Vagina (tissue), 2 donors: ENCODE measurements at regions not wholly inside any gene's neighbourhood (a gene's known extent, or its start where the extent isn't known, plus 50 kb on each side); places are given as distances from the start of the nearest gene placed in this dataset.

Source experiments
- POLR2A ChIP-seq, 2 donors: fragments of 450-650 bp; IDR thresholded peaks; one replicate each; pipeline ENCODE4 v1.6.1; 2017; ENCODE audit warnings: antibody characterized with exemption in 2 of 2, mild to moderate bottlenecking in 2 of 2, moderate library complexity in 2 of 2
- POLR2AphosphoS5 ChIP-seq, 2 donors: sonication (generic); formaldehyde crosslinking; IDR thresholded peaks; one replicate each; pipeline ENCODE4 v1.9.0; 2017; ENCODE audit warnings: antibody characterized with exemption in 2 of 2, mild to moderate bottlenecking in 2 of 2, low read depth in 1 of 2; ENCODE audit not compliant: insufficient read depth in 1 of 2
- TF ChIP-seq, protein P1 (sequence below), 3 experiments: fragments of 450-650 bp in 2 of 3; fragments of 200-600 bp in 1 of 3; sonication (generic) in 1 of 3; IDR thresholded peaks; one replicate each; pipeline ENCODE4 v1.5.1; 2017 to 2019; ENCODE audit warnings: antibody characterized with exemption in 3 of 3, mild to moderate bottlenecking in 2 of 3, moderate library complexity in 2 of 3

DNA sequence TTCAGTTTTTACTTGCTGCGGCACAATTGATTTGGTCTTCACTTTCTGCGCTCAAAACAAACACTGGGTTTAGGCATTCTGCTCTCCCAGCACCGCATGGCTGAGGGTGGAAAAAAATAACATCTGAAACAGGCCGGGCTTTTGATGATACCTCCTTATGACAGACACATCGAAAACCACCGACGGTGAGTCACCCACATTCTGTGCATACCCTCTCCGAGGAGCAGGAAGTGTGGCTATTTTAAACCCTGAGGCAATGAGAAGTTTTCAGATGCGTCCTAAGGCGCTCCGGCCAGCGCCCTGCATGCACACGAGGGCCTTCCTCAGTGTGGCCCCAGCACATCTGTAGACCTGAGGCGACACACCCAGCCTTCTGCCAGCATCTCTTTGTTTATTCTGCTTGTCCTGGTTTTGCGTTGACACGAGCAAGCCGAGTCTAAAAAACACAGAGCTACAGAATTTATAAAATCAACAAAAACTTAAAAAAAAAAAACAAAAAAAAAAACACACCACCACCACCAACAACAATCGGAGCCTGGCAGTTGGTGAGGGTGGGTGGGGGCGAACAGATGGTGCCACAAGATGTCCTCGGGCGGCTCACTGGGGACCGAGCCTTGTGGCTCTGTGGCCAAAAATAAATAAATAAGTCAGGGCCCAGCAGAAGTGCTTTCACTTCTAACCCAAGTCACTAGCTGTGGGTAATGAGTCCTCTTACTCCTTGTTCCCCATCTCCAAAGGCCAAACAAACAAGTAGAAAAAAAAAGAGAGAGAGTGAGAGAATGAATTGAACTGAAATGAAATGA lies 162.6 kb upstream of the IRF2BP2 start:
- TF ChIP-seq POLR2AphosphoS5 (IDR thresholded peaks at IDR 0.05; ENCODE audit: insufficient read depth in 1 of 2, low read depth in 1 of 2), result peak in 1 of 2 donors; percentile 71
- TF ChIP-seq, protein P1, sequence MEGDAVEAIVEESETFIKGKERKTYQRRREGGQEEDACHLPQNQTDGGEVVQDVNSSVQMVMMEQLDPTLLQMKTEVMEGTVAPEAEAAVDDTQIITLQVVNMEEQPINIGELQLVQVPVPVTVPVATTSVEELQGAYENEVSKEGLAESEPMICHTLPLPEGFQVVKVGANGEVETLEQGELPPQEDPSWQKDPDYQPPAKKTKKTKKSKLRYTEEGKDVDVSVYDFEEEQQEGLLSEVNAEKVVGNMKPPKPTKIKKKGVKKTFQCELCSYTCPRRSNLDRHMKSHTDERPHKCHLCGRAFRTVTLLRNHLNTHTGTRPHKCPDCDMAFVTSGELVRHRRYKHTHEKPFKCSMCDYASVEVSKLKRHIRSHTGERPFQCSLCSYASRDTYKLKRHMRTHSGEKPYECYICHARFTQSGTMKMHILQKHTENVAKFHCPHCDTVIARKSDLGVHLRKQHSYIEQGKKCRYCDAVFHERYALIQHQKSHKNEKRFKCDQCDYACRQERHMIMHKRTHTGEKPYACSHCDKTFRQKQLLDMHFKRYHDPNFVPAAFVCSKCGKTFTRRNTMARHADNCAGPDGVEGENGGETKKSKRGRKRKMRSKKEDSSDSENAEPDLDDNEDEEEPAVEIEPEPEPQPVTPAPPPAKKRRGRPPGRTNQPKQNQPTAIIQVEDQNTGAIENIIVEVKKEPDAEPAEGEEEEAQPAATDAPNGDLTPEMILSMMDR (IDR thresholded peaks at IDR 0.05), result no peak
- TF ChIP-seq POLR2A (IDR thresholded peaks at IDR 0.05), result no peak
